Loucy (cell line): ENCODE measurements at regions not wholly inside any gene's neighbourhood (a gene's known extent, or its start where the extent isn't known, plus 50 kb on each side); places are given as distances from the start of the nearest gene placed in this dataset.

Experiments used
- H2AFZ ChIP-seq: fragments of 200-600 bp; sonication (generic); 2 replicates; pipeline ENCODE4 v1.6.0; 2016; ENCODE audit warnings: antibody characterized with exemption, mild to moderate bottlenecking, low read length, moderate library complexity
- H3F3A ChIP-seq: fragments of 200-600 bp; 2 replicates; pipeline ENCODE4 v1.6.0; 2016; ENCODE audit warnings: antibody characterized with exemption, low read depth, mild to moderate bottlenecking
- H3K27me3 ChIP-seq: fragments of 200-600 bp; sonication (generic); 2 replicates; pipeline ENCODE4 v1.6.1; 2014; ENCODE audit warnings: low read length, mild to moderate bottlenecking; ENCODE audit not compliant: insufficient read depth, poor library complexity, severe bottlenecking
- H3K36me3 ChIP-seq: fragments of 200-600 bp; sonication (generic); 2 replicates; pipeline ENCODE4 v1.6.1; 2016; ENCODE audit warnings: low read length; ENCODE audit not compliant: insufficient read depth
- H3K4me1 ChIP-seq: fragments of 200-600 bp; sonication (generic); 2 replicates; pipeline ENCODE4 v1.5.1; 2014; ENCODE audit warnings: low read length, mild to moderate bottlenecking; ENCODE audit not compliant: insufficient read depth, poor library complexity, severe bottlenecking
- H3K4me2 ChIP-seq: fragments of 200-600 bp; sonication (generic); 2 replicates; pipeline ENCODE4 v1.6.0; 2014; ENCODE audit warnings: antibody characterized with exemption, low read length, low read depth, mild to moderate bottlenecking; ENCODE audit not compliant: poor library complexity, severe bottlenecking
- H3K4me3 ChIP-seq: fragments of 200-600 bp; sonication (generic); 2 replicates; pipeline ENCODE4 v1.5.1; 2014; ENCODE audit warnings: low read length, mild to moderate bottlenecking, mixed read lengths; ENCODE audit not compliant: poor library complexity, severe bottlenecking
- H3K79me2 ChIP-seq: fragments of 200-600 bp; sonication (generic); 2 replicates; pipeline ENCODE4 v1.6.1; 2014; ENCODE audit warnings: low read length; ENCODE audit not compliant: insufficient read depth
- H3K9ac ChIP-seq: fragments of 200-600 bp; sonication (generic); 2 replicates; pipeline ENCODE4 v1.6.0; 2014; ENCODE audit warnings: mild to moderate bottlenecking, low read depth, low read length, moderate library complexity; ENCODE audit not compliant: poor library complexity, severe bottlenecking
- H3K9me2 ChIP-seq: fragments of 200-600 bp; sonication (generic); replicated peaks from 2 replicates; pipeline ENCODE4 v1.6.1; 2016; ENCODE audit warnings: low read depth, low read length, mixed read lengths
- H3K9me3 ChIP-seq: fragments of 200-600 bp; sonication (generic); 2 replicates; pipeline ENCODE4 v1.6.1; 2014; ENCODE audit warnings: mild to moderate bottlenecking, antibody characterized with exemption, low read length, low read depth; ENCODE audit not compliant: insufficient read depth
- H4K20me1 ChIP-seq: fragments of 200-600 bp; sonication (generic); 2 replicates; pipeline ENCODE4 v1.6.0; 2014; ENCODE audit warnings: antibody characterized with exemption, low read length, mild to moderate bottlenecking; ENCODE audit not compliant: insufficient read depth, poor library complexity, severe bottlenecking
- EZH2phosphoT487 ChIP-seq: fragments of 200-600 bp; IDR thresholded peaks from 2 replicates; pipeline ENCODE4 v1.6.1; 2018; ENCODE audit warnings: antibody characterized with exemption, mild to moderate bottlenecking, moderate library complexity, borderline replicate concordance
- TF ChIP-seq, protein P1 (sequence below): fragments of 200-600 bp; sonication (generic); conservative IDR thresholded peaks from 2 replicates; pipeline ENCODE4 v1.5.1; 2014; ENCODE audit warnings: mild to moderate bottlenecking, antibody characterized with exemption, low read length

GRCh38 chr5:53291047-53291446 is 181.5 kb upstream of the MOCS2 start:
- no peaks in the 10 kb centered on the region for H3K36me3 ChIP-seq
- H3K9me2 ChIP-seq: no peaks in the 10 kb centered on the region
- H2AFZ ChIP-seq: no peak overlapping the region
- TF ChIP-seq, protein P1, sequence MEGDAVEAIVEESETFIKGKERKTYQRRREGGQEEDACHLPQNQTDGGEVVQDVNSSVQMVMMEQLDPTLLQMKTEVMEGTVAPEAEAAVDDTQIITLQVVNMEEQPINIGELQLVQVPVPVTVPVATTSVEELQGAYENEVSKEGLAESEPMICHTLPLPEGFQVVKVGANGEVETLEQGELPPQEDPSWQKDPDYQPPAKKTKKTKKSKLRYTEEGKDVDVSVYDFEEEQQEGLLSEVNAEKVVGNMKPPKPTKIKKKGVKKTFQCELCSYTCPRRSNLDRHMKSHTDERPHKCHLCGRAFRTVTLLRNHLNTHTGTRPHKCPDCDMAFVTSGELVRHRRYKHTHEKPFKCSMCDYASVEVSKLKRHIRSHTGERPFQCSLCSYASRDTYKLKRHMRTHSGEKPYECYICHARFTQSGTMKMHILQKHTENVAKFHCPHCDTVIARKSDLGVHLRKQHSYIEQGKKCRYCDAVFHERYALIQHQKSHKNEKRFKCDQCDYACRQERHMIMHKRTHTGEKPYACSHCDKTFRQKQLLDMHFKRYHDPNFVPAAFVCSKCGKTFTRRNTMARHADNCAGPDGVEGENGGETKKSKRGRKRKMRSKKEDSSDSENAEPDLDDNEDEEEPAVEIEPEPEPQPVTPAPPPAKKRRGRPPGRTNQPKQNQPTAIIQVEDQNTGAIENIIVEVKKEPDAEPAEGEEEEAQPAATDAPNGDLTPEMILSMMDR: no peak
- TF ChIP-seq EZH2phosphoT487: no peak
- no peaks in the 10 kb centered on the region for H3K79me2 ChIP-seq
- H3K4me1 ChIP-seq: no peaks in the 10 kb centered on the region
- no peak overlapping the region for H3K9ac ChIP-seq
- H3K4me3 ChIP-seq: no peak overlapping the region
- H3K4me2 ChIP-seq: no peak overlapping the region
- H3K9me3 ChIP-seq: no peaks in the 10 kb centered on the region
- no peaks in the 10 kb centered on the region for H3F3A ChIP-seq
- no peaks in the 10 kb centered on the region for H4K20me1 ChIP-seq
- no peaks in the 10 kb centered on the region for H3K27me3 ChIP-seq

- Histone ChIP-seq H3K9me3 (no peaks in the 10 kb centered on the region), H3K79me2 (no peaks in the 10 kb centered on the region), H3K9ac (no peak overlapping the region), H3K36me3 (no peaks in the 10 kb centered on the region), H3K27me3 (no peaks in the 10 kb centered on the region), H3K4me3 (no peak overlapping the region), H3K4me2 (no peak overlapping the region), H4K20me1 (no peaks in the 10 kb centered on the region), H3F3A (no peaks in the 10 kb centered on the region), H3K4me1 (no peaks in the 10 kb centered on the region), H3K9me2 (no peaks in the 10 kb centered on the region), H2AFZ (no peak overlapping the region)
- TF ChIP-seq, protein P1: no peak
- TF ChIP-seq EZH2phosphoT487: no peak
Measured at GRCh38 chr5:53291528-53291927, 182.0 kb upstream of the MOCS2 start.

GRCh38 chr5:53298841-53299240 is 181.6 kb upstream of the FST start:
- H3F3A ChIP-seq: no peaks in the 10 kb centered on the region
- no peaks in the 10 kb centered on the region for H3K9me3 ChIP-seq
- no peaks in the 10 kb centered on the region for H3K79me2 ChIP-seq
- H4K20me1 ChIP-seq: no peaks in the 10 kb centered on the region
- no peaks in the 10 kb centered on the region for H3K9me2 ChIP-seq
- no peaks in the 10 kb centered on the region for H3K4me1 ChIP-seq
- H3K4me3 ChIP-seq: no peak overlapping the region
- no peak overlapping the region for H3K4me2 ChIP-seq
- TF ChIP-seq, protein P1: no peak
- no peak for TF ChIP-seq EZH2phosphoT487
- no peaks in the 10 kb centered on the region for H3K36me3 ChIP-seq
- H3K27me3 ChIP-seq: no peaks in the 10 kb centered on the region
- no peak overlapping the region for H3K9ac ChIP-seq
- H2AFZ ChIP-seq: no peak overlapping the region
